B cell (primary cell): ENCODE measurements at regions not wholly inside any gene's neighbourhood (a gene's known extent, or its start where the extent isn't known, plus 50 kb on each side); places are given as distances from the start of the nearest gene placed in this dataset.

Source experiments
- EZH2 ChIP-seq: IDR thresholded peaks from 2 replicates; pipeline ENCODE4 v1.6.1; 2012; ENCODE audit warnings: borderline replicate concordance, low read depth, mild to moderate bottlenecking, moderate library complexity, low read length; ENCODE audit not compliant: insufficient read depth, poor library complexity, severe bottlenecking
- TF ChIP-seq, protein P1 (sequence below): fragments of 200-600 bp; IDR thresholded peaks from one replicate; pipeline ENCODE4 v1.8.0; 2022; ENCODE audit warnings: antibody characterized with exemption, mild to moderate bottlenecking

DNA sequence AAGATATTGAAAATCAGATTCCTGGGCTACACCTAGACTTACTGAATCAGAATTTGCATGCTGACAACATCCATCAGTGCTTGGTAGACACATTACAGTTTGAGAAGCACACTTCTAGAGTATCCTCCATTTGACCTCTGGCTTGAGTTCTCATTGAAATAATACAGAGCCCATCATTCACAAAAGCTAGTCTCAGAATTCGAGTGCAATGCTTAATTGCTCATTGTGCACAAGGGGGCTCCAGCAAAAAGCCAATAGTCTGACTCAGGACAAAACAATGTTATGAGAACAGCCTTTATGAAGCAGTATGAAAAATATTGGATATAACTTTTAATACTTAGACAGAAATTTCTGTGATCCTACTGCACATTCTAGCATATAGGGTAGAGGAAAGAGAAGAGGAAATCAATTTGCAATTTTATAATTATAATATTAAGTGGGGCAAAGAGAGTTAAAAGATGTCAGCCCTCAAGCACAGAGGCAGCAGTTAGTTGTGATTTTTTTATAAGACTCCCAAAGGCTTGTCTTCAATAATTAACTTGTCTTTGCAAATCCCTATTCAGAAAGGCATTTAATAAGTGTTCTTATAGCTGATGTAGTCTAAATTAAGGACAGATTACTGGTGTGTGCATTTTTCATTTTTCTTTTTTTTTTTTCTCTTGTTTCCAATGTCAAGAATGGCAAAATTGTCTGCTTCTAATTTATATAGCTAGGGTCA is 105.8 kb upstream of the ANK3 start:
- TF ChIP-seq, protein P1, sequence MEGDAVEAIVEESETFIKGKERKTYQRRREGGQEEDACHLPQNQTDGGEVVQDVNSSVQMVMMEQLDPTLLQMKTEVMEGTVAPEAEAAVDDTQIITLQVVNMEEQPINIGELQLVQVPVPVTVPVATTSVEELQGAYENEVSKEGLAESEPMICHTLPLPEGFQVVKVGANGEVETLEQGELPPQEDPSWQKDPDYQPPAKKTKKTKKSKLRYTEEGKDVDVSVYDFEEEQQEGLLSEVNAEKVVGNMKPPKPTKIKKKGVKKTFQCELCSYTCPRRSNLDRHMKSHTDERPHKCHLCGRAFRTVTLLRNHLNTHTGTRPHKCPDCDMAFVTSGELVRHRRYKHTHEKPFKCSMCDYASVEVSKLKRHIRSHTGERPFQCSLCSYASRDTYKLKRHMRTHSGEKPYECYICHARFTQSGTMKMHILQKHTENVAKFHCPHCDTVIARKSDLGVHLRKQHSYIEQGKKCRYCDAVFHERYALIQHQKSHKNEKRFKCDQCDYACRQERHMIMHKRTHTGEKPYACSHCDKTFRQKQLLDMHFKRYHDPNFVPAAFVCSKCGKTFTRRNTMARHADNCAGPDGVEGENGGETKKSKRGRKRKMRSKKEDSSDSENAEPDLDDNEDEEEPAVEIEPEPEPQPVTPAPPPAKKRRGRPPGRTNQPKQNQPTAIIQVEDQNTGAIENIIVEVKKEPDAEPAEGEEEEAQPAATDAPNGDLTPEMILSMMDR: no peak
- no peak for TF ChIP-seq EZH2
